ENCODE measurements at regions not wholly inside any gene's neighbourhood (a gene's known extent, or its start where the extent isn't known, plus 50 kb on each side); places are given as distances from the start of the nearest gene placed in this dataset.

GRCh38 chr7:22561895-22562593, 62.1 kb upstream of the STEAP1B start:
- DNase-seq, result peak; percentile 33

DNA sequence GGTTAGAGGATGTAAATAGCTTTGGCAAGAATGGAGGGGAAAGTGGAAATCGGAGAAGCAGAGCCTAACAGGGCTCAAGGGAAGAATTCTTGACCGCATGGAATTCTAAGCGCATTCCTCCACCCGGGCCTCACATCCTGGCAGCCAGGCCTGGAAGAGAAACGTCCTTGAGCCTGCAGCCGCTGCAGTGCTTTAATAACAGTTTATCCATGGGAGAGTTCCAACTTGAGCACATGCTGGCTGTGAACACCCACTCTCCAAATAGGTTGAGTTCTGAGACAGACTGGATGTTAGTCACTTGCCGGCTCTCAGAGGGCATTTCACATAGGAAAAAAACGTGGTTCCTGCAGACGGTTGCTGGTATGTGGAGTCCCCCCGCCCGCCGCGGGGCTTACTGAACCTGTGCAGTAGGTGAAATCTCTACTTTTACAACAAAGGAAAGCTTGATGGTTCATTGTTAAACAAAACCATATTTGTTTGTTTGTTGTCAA, 61.4 kb upstream of the STEAP1B start:
- DNase-seq, result peak; percentile 100

- DNase-seq, result peak; percentile 84
These were observed 60.0 kb upstream of the STEAP1B start for GRCh38 chr7:22559829-22560489.

DNA sequence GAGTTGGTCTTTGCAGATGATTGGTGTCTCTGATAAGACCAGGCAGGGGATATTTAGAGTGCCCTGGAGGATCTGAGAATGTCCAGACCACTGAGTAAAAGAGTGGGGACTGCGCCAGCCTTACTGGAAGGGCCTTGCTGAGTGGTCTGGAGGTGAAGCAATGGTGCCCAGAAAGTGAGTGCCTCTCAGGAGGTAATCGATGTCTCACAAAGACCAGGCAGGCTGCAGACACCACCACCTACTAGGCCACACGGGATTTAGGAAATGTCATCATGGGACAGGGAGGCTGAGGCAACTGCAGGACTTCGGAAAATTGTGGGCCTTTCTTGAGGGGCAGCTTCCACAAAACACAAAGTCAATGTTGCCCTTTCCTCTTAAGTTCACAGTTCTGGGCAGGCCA, 57.2 kb upstream of the STEAP1B start:
- no peak for DNase-seq

- no peak for DNase-seq
These were observed 55.5 kb upstream of the STEAP1B start for GRCh38 chr7:22555476-22555875.

GRCh38 chr7:22554184-22554583, 54.2 kb upstream of the STEAP1B start:
- no peak for DNase-seq

GRCh38 chr7:22551768-22552513, 52.0 kb upstream of the STEAP1B start:
- DNase-seq, result no peak

GRCh38 chr7:22550514-22551030, 50.6 kb upstream of the STEAP1B start:
- DNase-seq, result no peak

DNA sequence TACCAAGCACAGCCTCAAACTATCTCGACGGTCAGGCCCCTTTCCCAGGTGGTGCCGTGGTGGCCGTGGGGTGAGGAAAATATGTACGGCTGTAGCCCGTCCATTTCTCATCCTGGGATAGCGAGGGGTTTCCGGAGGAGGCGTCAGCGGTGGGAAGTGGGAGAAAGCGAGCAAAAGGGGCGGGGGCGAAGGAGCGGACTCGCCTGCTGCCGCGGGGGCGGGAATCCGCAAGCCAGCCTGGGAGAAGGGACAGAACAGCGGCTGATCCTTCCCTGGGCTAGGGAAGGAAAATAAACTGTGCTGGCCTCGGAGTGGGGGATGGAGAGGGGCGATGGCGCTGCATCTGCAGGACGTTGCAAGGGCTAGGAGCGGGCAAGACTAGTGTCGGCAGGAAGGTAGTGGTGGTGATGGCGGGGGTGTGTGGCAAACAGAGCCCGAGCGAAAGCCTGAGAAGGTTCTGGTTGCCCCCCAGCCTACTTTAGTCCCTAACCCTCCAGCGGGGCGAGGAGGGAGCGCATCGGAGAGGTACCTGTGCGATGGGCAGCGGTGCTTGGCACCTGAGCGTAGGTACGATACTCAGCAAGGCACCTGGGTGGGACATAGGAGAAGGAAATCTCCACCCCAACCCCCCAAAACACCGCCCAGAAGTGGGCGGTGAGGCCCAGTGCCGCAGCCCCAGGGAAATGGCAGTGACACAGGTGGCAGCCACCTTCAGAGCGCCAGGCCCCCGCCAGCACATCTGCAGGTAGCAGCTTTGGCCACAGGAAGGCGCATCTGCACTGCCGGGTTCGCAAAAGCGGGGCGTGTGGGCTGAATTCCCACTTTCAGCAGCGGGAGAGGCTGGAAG, 49.9 kb upstream of the STEAP1B start:
- peak; percentile 17 for DNase-seq

Data from fibroblast of skin of back (primary cell).